ENCODE measurements at regions not wholly inside any gene's neighbourhood (a gene's known extent, or its start where the extent isn't known, plus 50 kb on each side); places are given as distances from the start of the nearest gene placed in this dataset.
"Not testable (repeated sequence)": the region's sequence is repeated elsewhere in the genome, so short reads cannot be mapped to it uniquely, and the experiment has no call there.

GRCh38 chr2:234363011-234363487 is 133.8 kb downstream of the ARL4C start:
- Histone ChIP-seq H3K36me3 (ENCODE audit: insufficient read depth, low read length) (no peaks in the 10 kb centered on the region), H3K4me3 (ENCODE audit: low read depth, low read length) (no peak overlapping the region), H3K79me2 (ENCODE audit: control insufficient read depth, insufficient read depth, low read length, unreplicated experiment) (no peaks in the 10 kb centered on the region), H2AFZ (ENCODE audit: low read length, unreplicated experiment) (no peak overlapping the region), H3K27ac (ENCODE audit: low read depth, low read length) (no peak overlapping the region), H3K4me1 (ENCODE audit: control insufficient read depth, insufficient read depth, low read length, unreplicated experiment) (peaks cover 3% of the 10 kb centered on the region), H3K27me3 (ENCODE audit: insufficient read depth, low read length) (peaks cover 25% of the 10 kb centered on the region; the same call in 1 of the 2 replicates)

DNA sequence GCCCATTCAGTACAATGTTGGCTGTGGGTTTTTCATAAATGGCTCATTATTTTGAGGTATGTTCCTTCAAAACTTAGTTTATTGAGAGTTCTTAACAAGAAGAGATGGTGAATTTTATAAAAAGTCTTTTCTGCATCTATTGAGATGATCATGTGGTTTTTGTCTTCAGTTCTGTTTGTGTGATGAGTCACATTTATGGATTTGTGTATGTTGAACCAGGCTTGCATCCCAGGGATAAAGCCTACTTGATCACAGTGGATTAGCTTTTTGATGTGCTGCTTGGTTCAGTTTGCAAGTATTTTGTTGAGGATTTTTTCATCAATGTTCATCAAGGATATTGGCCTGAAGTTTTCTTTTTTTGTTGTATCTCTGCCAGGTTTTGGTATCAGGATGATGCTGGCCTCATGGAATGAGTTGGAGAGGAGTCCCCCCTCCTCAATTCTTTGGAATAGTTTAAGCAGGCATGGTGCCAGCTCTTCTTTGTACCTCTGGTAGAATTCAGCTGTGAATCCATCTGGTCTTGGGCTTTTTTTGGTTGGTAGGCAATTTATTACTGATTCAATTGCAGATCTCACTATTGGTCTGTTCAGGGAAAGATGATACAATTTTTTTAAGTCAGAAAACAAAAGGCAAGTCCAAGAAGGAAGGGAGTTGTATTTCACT is 136.4 kb downstream of the ARL4C start:
- peaks cover 27% of the 10 kb centered on the region; the same call in 1 of the 2 replicates for H3K27me3 ChIP-seq (ENCODE audit: insufficient read depth, low read length)
- not testable (repeated sequence) for H3K4me1 ChIP-seq (ENCODE audit: control insufficient read depth, insufficient read depth, low read length, unreplicated experiment); H3K79me2 ChIP-seq (ENCODE audit: control insufficient read depth, insufficient read depth, low read length, unreplicated experiment); H3K27ac ChIP-seq (ENCODE audit: low read depth, low read length); H3K4me3 ChIP-seq (ENCODE audit: low read depth, low read length); H2AFZ ChIP-seq (ENCODE audit: low read length, unreplicated experiment); H3K36me3 ChIP-seq (ENCODE audit: insufficient read depth, low read length)

- Histone ChIP-seq H3K36me3 (ENCODE audit: insufficient read depth, low read length) (no peaks in the 10 kb centered on the region), H3K27me3 (ENCODE audit: insufficient read depth, low read length) (peaks cover 33% of the 10 kb centered on the region; the same call in 1 of the 2 replicates), H3K79me2 (ENCODE audit: control insufficient read depth, insufficient read depth, low read length, unreplicated experiment) (no peaks in the 10 kb centered on the region), H3K27ac (ENCODE audit: low read depth, low read length) (no peak overlapping the region), H2AFZ (ENCODE audit: low read length, unreplicated experiment) (no peak overlapping the region), H3K4me3 (ENCODE audit: low read depth, low read length) (no peak overlapping the region), H3K4me1 (ENCODE audit: control insufficient read depth, insufficient read depth, low read length, unreplicated experiment) (no peaks in the 10 kb centered on the region)
Measured at GRCh38 chr2:234357666-234358065, 139.2 kb downstream of the ARL4C start.

DNA sequence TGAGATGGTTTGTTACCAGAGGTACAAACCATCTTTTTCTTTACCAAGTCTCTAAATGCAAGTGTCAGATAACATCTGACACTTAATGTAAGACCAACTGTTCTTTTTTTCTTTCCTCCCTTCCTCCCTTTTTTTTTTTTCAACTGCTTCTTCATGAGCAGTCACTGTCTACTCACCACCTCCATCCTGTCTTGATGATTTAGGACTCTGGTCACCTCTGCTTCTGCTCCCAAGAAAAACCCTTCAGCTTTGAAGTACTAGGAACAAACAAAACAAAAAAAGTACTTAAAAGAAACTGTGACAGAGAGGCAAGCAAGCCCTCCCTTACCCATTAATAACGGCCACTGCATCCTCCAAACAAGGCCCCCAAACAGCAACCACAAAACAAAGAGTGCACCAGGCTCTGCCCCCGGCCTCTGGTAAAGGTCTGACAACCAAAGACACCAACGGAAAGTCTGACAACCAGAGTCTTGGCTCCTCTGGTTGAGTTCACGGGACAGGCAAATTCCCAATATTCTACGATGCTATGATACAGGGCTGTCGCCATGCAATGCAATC is 141.0 kb downstream of the ARL4C start:
- Histone ChIP-seq H3K27me3 (ENCODE audit: insufficient read depth, low read length) (peaks cover 26% of the 10 kb centered on the region; the same call in 1 of the 2 replicates), H2AFZ (ENCODE audit: low read length, unreplicated experiment) (no peak overlapping the region), H3K79me2 (ENCODE audit: control insufficient read depth, insufficient read depth, low read length, unreplicated experiment) (no peaks in the 10 kb centered on the region), H3K4me3 (ENCODE audit: low read depth, low read length) (no peak overlapping the region), H3K27ac (ENCODE audit: low read depth, low read length) (no peak overlapping the region), H3K36me3 (ENCODE audit: insufficient read depth, low read length) (no peaks in the 10 kb centered on the region), H3K4me1 (ENCODE audit: control insufficient read depth, insufficient read depth, low read length, unreplicated experiment) (no peaks in the 10 kb centered on the region)

- Histone ChIP-seq H3K4me1 (ENCODE audit: control insufficient read depth, insufficient read depth, low read length, unreplicated experiment) (no peaks in the 10 kb centered on the region), H3K79me2 (ENCODE audit: control insufficient read depth, insufficient read depth, low read length, unreplicated experiment) (no peaks in the 10 kb centered on the region), H3K27ac (ENCODE audit: low read depth, low read length) (no peak overlapping the region), H3K36me3 (ENCODE audit: insufficient read depth, low read length) (no peaks in the 10 kb centered on the region), H3K27me3 (ENCODE audit: insufficient read depth, low read length) (peaks cover 22% of the 10 kb centered on the region; the same call in 1 of the 2 replicates), H3K4me3 (ENCODE audit: low read depth, low read length) (no peak overlapping the region), H2AFZ (ENCODE audit: low read length, unreplicated experiment) (no peak overlapping the region)
Measured at GRCh38 chr2:234355021-234355720, 141.7 kb downstream of the ARL4C start.

GRCh38 chr2:234352270-234352669 is 144.6 kb downstream of the ARL4C start:
- no peak overlapping the region for H3K27ac ChIP-seq (ENCODE audit: low read depth, low read length)
- no peak overlapping the region for H3K4me3 ChIP-seq (ENCODE audit: low read depth, low read length)
- H3K27me3 ChIP-seq (ENCODE audit: insufficient read depth, low read length), result 0 out of 2 replicates have a peak, but pooled peaks cover 8% of the 10 kb centered on the region
- H3K36me3 ChIP-seq (ENCODE audit: insufficient read depth, low read length), result no peaks in the 10 kb centered on the region
- H3K79me2 ChIP-seq (ENCODE audit: control insufficient read depth, insufficient read depth, low read length, unreplicated experiment), result no peaks in the 10 kb centered on the region
- H2AFZ ChIP-seq (ENCODE audit: low read length, unreplicated experiment), result no peak overlapping the region
- no peaks in the 10 kb centered on the region for H3K4me1 ChIP-seq (ENCODE audit: control insufficient read depth, insufficient read depth, low read length, unreplicated experiment)

GRCh38 chr2:234351866-234352265 is 145.0 kb downstream of the ARL4C start:
- H3K27me3 ChIP-seq (ENCODE audit: insufficient read depth, low read length), result 0 out of 2 replicates have a peak, but pooled peaks cover 11% of the 10 kb centered on the region
- not testable (repeated sequence) for H3K79me2 ChIP-seq (ENCODE audit: control insufficient read depth, insufficient read depth, low read length, unreplicated experiment); H3K36me3 ChIP-seq (ENCODE audit: insufficient read depth, low read length); H3K27ac ChIP-seq (ENCODE audit: low read depth, low read length); H3K4me1 ChIP-seq (ENCODE audit: control insufficient read depth, insufficient read depth, low read length, unreplicated experiment); H3K4me3 ChIP-seq (ENCODE audit: low read depth, low read length); H2AFZ ChIP-seq (ENCODE audit: low read length, unreplicated experiment)

- Histone ChIP-seq H3K27me3 (ENCODE audit: insufficient read depth, low read length) (peaks cover 19% of the 10 kb centered on the region), H3K4me1 (ENCODE audit: control insufficient read depth, insufficient read depth, low read length, unreplicated experiment) (no peaks in the 10 kb centered on the region), H3K79me2 (ENCODE audit: control insufficient read depth, insufficient read depth, low read length, unreplicated experiment) (no peaks in the 10 kb centered on the region), H3K4me3 (ENCODE audit: low read depth, low read length) (no peak overlapping the region), H2AFZ (ENCODE audit: low read length, unreplicated experiment) (no peak overlapping the region), H3K27ac (ENCODE audit: low read depth, low read length) (no peak overlapping the region), H3K36me3 (ENCODE audit: insufficient read depth, low read length) (no peaks in the 10 kb centered on the region)
Measured at GRCh38 chr2:234348081-234348480, 148.8 kb downstream of the ARL4C start.

- Histone ChIP-seq H3K36me3 (ENCODE audit: insufficient read depth, low read length) (no peaks in the 10 kb centered on the region), H3K4me3 (ENCODE audit: low read depth, low read length) (no peak overlapping the region), H3K27me3 (ENCODE audit: insufficient read depth, low read length) (peaks cover 23% of the 10 kb centered on the region), H3K27ac (ENCODE audit: low read depth, low read length) (no peak overlapping the region), H2AFZ (ENCODE audit: low read length, unreplicated experiment) (no peak overlapping the region), H3K4me1 (ENCODE audit: control insufficient read depth, insufficient read depth, low read length, unreplicated experiment) (no peaks in the 10 kb centered on the region), H3K79me2 (ENCODE audit: control insufficient read depth, insufficient read depth, low read length, unreplicated experiment) (no peaks in the 10 kb centered on the region)
Measured at GRCh38 chr2:234345921-234346320, 151.0 kb downstream of the ARL4C start.

DNA sequence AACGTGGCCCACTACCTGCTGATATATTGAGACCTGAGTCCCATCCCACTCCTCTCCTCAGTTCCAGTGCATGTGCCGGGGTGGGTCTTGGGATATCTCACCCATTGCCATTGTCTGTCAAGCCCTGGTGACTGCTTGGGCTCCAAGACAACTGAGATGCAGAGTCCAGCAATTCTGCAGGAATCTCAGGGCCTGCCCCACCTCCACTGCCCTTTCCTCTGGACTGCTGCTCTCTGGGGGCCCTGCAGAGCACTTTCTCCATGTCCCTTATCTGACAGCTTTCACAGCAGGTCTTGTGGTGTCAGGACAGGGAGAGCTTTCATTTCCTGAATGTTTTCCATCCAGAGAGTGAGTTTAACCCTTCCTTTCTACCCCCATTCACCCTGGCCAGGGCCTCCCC is 152.9 kb downstream of the ARL4C start:
- no peak overlapping the region for H2AFZ ChIP-seq (ENCODE audit: low read length, unreplicated experiment)
- H3K4me1 ChIP-seq (ENCODE audit: control insufficient read depth, insufficient read depth, low read length, unreplicated experiment), result no peaks in the 10 kb centered on the region
- H3K36me3 ChIP-seq (ENCODE audit: insufficient read depth, low read length), result no peaks in the 10 kb centered on the region
- no peak overlapping the region for H3K4me3 ChIP-seq (ENCODE audit: low read depth, low read length)
- H3K79me2 ChIP-seq (ENCODE audit: control insufficient read depth, insufficient read depth, low read length, unreplicated experiment), result no peaks in the 10 kb centered on the region
- peaks cover 24% of the 10 kb centered on the region for H3K27me3 ChIP-seq (ENCODE audit: insufficient read depth, low read length)
- no peak overlapping the region for H3K27ac ChIP-seq (ENCODE audit: low read depth, low read length)

All from ACC112 (cell line).